PFSK-1 (cell line): ENCODE measurements at regions not wholly inside any gene's neighbourhood (a gene's known extent, or its start where the extent isn't known, plus 50 kb on each side); places are given as distances from the start of the nearest gene placed in this dataset.

ENCODE experiments used
- FOXP2 ChIP-seq: optimal IDR thresholded peaks from 2 replicates; pipeline ENCODE3; 2011; ENCODE audit warnings: borderline replicate concordance, control low read depth, inconsistent platforms; ENCODE audit not compliant: insufficient read depth; ENCODE audit errors: extremely low read length, extremely low read depth
- POLR2AphosphoS5 ChIP-seq: IDR thresholded peaks from 2 replicates; pipeline ENCODE4 v1.6.1; 2012; ENCODE audit warnings: low read depth, mild to moderate bottlenecking, control low read depth, low read length, moderate library complexity
- SIN3A ChIP-seq: IDR thresholded peaks from 2 replicates; pipeline ENCODE4 v1.6.1; 2012; ENCODE audit warnings: mild to moderate bottlenecking, low read length, moderate library complexity, borderline replicate concordance; ENCODE audit not compliant: insufficient read depth
- TAF1 ChIP-seq: IDR thresholded peaks from 2 replicates; pipeline ENCODE4 v1.6.1; 2012; ENCODE audit warnings: low read length, control low read depth, borderline replicate concordance; ENCODE audit not compliant: insufficient read depth
- TF ChIP-seq, protein P1 (sequence below), 2 experiments: IDR thresholded peaks; 2 replicates each; pipeline versions ENCODE4 v1.6.1 to v1.8.0; 2011 to 2012; ENCODE audit warnings: low read depth in 2 of 2, low read length in 2 of 2, control low read depth in 1 of 2, inconsistent platforms in 1 of 2, mild to moderate bottlenecking in 1 of 2, moderate library complexity in 1 of 2; ENCODE audit not compliant: insufficient read depth in 1 of 2

GRCh38 chr6:144435602-144436426 is 150.7 kb downstream of the UTRN start:
- TF ChIP-seq FOXP2 (no peak), TAF1 (no peak), SIN3A (no peak), POLR2AphosphoS5 (no peak)
- TF ChIP-seq, protein P1, sequence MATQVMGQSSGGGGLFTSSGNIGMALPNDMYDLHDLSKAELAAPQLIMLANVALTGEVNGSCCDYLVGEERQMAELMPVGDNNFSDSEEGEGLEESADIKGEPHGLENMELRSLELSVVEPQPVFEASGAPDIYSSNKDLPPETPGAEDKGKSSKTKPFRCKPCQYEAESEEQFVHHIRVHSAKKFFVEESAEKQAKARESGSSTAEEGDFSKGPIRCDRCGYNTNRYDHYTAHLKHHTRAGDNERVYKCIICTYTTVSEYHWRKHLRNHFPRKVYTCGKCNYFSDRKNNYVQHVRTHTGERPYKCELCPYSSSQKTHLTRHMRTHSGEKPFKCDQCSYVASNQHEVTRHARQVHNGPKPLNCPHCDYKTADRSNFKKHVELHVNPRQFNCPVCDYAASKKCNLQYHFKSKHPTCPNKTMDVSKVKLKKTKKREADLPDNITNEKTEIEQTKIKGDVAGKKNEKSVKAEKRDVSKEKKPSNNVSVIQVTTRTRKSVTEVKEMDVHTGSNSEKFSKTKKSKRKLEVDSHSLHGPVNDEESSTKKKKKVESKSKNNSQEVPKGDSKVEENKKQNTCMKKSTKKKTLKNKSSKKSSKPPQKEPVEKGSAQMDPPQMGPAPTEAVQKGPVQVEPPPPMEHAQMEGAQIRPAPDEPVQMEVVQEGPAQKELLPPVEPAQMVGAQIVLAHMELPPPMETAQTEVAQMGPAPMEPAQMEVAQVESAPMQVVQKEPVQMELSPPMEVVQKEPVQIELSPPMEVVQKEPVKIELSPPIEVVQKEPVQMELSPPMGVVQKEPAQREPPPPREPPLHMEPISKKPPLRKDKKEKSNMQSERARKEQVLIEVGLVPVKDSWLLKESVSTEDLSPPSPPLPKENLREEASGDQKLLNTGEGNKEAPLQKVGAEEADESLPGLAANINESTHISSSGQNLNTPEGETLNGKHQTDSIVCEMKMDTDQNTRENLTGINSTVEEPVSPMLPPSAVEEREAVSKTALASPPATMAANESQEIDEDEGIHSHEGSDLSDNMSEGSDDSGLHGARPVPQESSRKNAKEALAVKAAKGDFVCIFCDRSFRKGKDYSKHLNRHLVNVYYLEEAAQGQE (IDR thresholded peaks at IDR 0.05; ENCODE audit: insufficient read depth in 1 of 2, low read depth in 2 of 2, low read length in 2 of 2): no peak

- TF ChIP-seq, protein P1 (IDR thresholded peaks at IDR 0.05; ENCODE audit: insufficient read depth in 1 of 2, low read depth in 2 of 2, low read length in 2 of 2): no peak
- no peak for TF ChIP-seq FOXP2
- no peak for TF ChIP-seq POLR2AphosphoS5
Measured at GRCh38 chr6:144437105-144437504, 152.0 kb downstream of the UTRN start.

- TF ChIP-seq TAF1 (no peak), POLR2AphosphoS5 (no peak), FOXP2 (no peak), SIN3A (no peak)
- TF ChIP-seq, protein P1 (IDR thresholded peaks at IDR 0.05; ENCODE audit: insufficient read depth in 1 of 2, low read depth in 2 of 2, low read length in 2 of 2): no peak
Measured at GRCh38 chr6:144438103-144438502, 153.0 kb downstream of the UTRN start.

DNA sequence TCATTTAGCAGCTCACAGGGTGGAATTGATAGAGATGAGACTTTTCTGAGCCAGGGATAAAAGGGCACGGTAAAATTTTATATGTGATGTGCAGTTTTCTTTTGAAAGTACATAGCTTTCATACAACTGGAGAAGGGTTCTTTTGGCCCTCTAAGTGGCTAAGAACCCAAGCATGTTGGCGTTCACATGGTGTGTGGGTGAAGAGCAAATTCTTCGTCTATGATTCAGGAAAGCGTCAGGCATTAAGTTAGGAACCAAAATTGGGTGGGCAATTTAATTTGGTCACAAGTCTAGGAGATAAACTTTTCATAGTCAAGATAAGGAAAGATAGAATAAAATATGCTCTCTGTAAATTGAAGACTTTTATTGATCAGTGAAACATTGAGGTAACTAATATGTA is 153.9 kb downstream of the UTRN start:
- no peak for TF ChIP-seq POLR2AphosphoS5
- TF ChIP-seq TAF1: no peak
- TF ChIP-seq SIN3A: no peak
- TF ChIP-seq, protein P1 (IDR thresholded peaks at IDR 0.05; ENCODE audit: insufficient read depth in 1 of 2, low read depth in 2 of 2, low read length in 2 of 2): no peak
- TF ChIP-seq FOXP2: no peak

GRCh38 chr6:144443157-144443556 is 158.0 kb downstream of the UTRN start:
- TF ChIP-seq, protein P1 (IDR thresholded peaks at IDR 0.05; ENCODE audit: insufficient read depth in 1 of 2, low read depth in 2 of 2, low read length in 2 of 2): no peak
- TF ChIP-seq FOXP2: no peak
- no peak for TF ChIP-seq TAF1
- no peak for TF ChIP-seq POLR2AphosphoS5
- no peak for TF ChIP-seq SIN3A
